Omental fat pad (tissue), 3 donors: ENCODE measurements at regions not wholly inside any gene's neighbourhood (a gene's known extent, or its start where the extent isn't known, plus 50 kb on each side); places are given as distances from the start of the nearest gene placed in this dataset.
A peak's percentile ranks its signal among the peaks of the same experiment; 100 is the strongest.
"Not testable (repeated sequence)": the region's sequence is repeated elsewhere in the genome, so short reads cannot be mapped to it uniquely, and the experiment has no call there.

Source experiments
- ATAC-seq: fragments of 150-250 bp; one replicate; pipeline ENCODE4 v1.9.1; 2016; ENCODE audit warnings: mild to moderate bottlenecking, moderate library complexity; ENCODE audit not compliant: low FRiP score
- DNase-seq: peaks from one replicate; pipeline ENCODE4 v3.0.0-alpha.2; 2019; ENCODE audit warnings: low spot score
- TF ChIP-seq, protein P1 (sequence below), 3 donors: fragments of 450-650 bp; IDR thresholded peaks; one replicate each; pipeline ENCODE4 v1.5.1; 2016 to 2017; ENCODE audit warnings: antibody characterized with exemption in 3 of 3, mild to moderate bottlenecking in 3 of 3, moderate library complexity in 2 of 3

DNA sequence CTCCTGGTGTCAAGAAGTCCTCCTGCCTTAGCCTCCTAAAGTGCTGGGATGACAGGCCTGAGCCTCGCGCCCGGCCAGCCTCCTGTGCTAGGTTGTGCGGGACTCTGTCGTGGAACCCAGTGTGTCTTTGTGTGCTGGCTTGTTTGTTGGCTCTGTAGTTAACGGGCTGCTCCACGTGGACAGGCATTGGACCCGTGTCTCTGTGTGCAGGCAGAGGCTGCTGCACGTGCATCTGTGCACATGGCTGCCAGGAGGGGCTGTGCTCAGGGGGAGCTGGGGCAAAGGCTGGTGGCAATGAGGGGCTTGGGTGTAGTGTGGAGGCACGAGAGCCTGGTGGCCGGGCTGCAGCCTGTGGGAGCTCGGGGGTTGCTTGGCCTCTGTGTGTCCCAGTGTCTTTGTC is 121.3 kb upstream of the ALDH3B2 start:
- DNase-seq (no peak), ATAC-seq (no peak)
- TF ChIP-seq, protein P1, sequence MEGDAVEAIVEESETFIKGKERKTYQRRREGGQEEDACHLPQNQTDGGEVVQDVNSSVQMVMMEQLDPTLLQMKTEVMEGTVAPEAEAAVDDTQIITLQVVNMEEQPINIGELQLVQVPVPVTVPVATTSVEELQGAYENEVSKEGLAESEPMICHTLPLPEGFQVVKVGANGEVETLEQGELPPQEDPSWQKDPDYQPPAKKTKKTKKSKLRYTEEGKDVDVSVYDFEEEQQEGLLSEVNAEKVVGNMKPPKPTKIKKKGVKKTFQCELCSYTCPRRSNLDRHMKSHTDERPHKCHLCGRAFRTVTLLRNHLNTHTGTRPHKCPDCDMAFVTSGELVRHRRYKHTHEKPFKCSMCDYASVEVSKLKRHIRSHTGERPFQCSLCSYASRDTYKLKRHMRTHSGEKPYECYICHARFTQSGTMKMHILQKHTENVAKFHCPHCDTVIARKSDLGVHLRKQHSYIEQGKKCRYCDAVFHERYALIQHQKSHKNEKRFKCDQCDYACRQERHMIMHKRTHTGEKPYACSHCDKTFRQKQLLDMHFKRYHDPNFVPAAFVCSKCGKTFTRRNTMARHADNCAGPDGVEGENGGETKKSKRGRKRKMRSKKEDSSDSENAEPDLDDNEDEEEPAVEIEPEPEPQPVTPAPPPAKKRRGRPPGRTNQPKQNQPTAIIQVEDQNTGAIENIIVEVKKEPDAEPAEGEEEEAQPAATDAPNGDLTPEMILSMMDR (IDR thresholded peaks at IDR 0.05) = no peak

DNA sequence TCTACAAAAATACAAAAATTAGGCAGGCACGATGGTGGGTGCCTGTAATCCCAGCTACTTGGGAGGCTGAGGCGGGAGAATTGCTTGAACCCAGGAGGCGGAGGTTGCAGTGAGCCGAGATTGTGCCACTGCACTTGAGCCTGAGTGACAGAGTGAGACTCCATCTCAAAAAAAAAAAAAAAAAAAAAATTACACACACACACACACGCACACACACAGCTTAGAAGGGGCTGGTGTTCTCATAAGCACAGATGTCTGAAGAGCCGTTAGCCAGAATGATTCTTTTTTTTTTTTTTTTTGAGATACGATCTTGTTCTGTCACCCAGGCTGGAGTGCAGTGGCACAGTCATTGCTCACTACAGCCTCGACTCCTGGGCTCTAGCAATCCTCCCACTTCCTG is 119.3 kb upstream of the ALDH3B2 start:
- ATAC-seq, DNase-seq: not testable (repeated sequence)

DNA sequence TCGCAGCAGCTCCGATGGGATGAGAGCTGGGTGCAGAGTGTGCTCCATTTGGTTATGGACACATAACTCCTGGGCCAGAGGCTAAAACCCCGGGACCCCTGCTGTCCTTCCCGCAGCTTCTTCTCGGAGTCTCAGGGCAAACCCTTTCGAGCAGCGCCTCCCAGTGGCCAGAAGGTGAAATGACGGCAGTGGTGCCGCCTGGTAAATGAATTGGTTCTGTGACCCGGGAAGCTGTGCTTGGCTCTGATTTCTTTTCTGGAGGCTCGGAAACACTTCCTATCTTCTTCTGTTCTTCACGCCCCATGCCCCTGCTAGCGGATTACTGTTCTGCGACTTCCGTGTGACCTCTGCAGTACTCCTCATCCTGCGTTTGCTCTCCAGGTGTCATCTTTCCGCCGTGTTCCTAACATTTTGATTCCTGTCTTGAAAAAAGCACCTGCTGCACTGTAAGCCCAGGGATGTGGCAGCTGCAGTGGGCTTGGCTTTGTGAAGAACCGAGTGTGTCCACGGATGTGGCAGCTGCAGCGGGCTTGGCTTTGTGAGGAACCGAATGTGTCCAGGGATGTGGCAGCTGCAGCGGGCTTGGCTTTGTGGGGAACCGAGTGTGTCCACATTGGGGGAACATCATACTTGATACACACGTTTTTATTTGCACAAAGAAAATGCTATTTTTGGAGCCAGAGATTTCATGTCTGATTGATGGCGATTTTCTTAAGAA is 118.0 kb upstream of the ALDH3B2 start:
- not testable (repeated sequence) for ATAC-seq, DNase-seq

DNA sequence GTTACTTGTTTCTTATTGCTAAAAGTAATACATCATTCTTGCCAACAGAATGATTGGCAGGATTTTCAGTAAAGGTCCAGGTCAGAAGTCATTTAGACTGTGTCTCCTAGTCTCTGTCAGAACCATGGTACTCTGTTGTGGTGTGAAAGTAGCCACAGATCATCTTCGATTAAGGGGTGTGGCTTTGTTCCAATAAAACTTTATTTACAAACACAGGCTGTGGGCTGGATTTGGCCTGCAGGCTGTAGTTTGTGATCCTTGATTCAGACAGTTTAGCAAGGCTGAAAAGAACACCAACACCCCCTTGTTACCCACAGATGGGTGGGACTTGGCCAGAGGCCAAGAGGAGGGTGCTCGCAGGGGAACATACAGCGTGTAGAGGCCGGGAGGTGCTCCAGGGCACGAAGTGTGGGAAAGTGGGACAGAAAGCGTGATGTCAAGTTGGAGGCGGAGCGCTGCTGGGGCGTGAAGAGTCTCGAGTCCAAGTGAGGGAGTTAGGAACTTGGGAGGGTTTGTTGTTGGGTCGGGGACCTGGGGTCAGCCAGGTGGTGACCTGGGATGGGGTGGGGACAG is 117.3 kb upstream of the ALDH3B2 start:
- not testable (repeated sequence) for ATAC-seq

DNA sequence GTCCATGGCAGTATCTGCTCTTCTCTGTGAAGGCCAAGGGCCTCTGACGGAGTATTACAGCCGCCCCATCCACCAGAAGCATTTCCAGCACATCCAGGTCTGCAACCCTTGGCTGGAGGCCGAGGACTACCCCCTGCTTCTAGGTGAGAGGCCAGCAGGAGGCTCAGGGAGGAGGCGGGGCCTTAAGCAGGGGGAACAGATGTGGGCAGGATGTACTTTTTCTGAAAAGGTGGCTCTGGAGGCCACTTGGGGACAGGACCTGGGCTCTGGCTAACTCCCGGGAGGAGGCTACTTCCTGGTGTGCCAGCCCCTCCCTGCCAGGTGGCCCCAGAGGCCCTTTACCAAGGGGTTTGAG is 113.9 kb upstream of the ALDH3B2 start:
- not testable (repeated sequence) for DNase-seq, ATAC-seq

More for the DNA sequence above, 117.3 kb upstream of the ALDH3B2 start:
- DNase-seq = not testable (repeated sequence)

DNA sequence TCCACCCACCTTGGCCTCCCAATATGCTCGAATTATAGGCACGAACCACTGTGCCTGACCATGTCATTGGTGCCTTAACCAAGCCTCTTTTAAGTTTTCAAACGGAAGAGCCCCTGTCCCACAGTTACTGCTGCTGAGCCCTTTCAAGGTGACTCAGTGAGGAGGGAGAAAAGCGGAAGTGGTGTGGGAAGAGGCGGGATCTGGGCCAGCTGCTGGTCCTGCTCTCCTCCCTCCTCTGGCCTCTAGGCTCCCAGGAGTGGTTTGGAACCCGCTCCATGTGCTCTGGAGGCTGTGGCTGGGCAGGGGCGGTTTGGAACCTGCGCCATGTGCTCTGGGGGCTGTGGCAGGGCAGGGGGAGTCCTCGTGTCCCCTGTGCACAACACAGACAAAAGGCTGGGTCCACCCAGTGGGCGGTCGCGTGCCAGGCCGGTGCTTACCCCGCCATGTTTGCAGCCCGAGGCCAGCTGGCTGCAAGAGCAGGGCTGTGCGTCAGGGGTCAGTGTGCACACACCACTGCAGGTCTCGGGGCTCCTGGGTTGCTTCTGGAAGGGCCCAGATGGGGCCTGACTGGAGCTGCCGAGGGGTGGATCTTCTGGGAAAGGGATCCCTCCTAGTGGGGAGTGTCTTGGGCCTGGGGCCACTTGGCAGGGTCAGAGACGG is 113.4 kb upstream of the ALDH3B2 start:
- not testable (repeated sequence) for ATAC-seq, DNase-seq

DNA sequence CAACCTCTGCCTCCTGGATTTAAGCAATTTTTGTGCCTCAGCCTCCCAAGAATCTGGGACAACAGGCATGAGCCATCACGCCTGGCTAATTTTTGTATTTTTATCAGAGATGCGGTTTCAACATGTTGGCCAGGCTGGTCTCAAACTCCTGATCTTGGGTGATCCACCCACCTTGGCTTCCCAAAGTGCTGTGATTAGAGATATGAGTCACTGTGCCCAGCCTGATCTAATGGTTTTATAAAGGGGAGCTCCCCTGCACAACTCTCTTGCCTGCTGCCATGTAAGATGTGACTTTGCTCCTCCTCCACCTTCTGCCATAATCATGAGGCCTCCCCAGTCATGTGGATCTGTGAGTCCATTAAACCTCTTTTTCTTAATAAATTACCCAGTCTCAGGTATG is 107.5 kb upstream of the ALDH3B2 start:
- not testable (repeated sequence) for DNase-seq, ATAC-seq

DNA sequence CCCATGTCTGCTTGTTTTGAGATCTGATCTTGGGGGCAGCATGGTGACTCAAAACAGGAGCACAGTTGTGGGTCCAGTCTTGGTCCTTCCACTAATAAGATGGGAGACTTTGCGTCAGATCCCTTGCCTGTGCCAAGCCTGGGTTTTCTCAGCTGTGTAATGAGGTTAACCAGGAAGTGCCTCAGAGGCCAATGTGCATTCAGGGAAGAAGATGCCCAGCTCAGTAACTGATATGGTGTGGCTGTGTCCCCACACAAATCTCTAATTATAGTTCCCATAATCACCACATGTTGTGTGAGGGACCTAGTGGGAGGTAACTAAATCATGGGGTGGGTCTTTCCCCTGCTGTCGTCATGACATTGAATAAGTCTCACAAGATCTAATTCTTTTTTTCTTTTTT is 107.1 kb upstream of the ALDH3B2 start:
- DNase-seq, ATAC-seq: not testable (repeated sequence)

DNA sequence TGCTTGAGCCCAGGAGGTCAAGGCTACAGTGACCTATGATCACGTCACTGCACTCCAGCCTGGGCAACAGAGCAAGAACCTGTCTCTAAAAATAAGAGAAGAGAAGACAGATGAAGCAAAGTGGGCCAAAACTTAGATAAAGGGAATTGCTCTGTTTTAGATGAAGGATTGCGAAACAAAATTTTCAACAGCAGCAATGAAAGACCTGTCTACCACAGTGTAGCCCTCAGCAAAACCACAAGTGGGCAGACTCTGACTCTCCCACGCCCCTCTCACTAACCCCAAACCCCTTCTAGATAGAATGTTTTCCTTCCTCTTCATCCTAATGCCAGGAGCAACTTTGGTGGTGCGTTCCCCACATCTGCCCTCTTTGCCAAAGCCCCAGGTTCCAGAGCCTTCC is 105.6 kb upstream of the ALDH3B2 start:
- TF ChIP-seq, protein P1 (IDR thresholded peaks at IDR 0.05) = no peak
- ATAC-seq (peak; percentile 69), DNase-seq (no peak)

DNA sequence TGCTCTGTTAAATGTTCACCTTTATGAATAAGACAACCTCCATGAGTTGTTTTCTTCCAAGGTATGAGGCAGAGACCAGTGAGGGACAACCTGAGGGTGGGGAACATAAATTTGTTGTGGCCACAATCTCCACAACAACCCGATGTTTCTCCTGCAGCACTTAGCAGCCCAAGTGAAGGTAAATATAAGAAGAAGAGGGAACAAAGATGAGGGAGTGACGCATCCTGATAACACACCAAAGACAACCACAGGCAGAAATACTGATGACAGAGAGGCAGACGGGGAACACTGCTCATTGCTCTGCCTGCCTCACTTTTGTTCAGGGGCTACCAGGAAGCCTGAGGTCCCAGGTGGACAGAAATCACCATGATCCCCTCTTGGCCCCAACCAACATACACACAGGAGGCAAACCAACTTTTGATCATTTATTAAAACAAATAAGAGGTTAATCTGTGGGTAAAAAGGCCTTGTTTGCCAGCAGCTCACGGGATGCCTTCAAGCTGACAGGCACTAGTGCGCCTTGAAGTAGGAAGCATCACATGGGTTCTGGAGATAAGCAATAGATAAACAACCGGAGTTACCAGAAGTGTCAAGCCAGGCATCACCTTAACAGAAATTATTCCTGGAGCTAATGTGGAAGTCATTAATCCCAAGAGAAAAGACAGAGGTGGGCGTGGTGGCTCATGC is 104.9 kb upstream of the ALDH3B2 start:
- ATAC-seq = peak; percentile 59

DNA sequence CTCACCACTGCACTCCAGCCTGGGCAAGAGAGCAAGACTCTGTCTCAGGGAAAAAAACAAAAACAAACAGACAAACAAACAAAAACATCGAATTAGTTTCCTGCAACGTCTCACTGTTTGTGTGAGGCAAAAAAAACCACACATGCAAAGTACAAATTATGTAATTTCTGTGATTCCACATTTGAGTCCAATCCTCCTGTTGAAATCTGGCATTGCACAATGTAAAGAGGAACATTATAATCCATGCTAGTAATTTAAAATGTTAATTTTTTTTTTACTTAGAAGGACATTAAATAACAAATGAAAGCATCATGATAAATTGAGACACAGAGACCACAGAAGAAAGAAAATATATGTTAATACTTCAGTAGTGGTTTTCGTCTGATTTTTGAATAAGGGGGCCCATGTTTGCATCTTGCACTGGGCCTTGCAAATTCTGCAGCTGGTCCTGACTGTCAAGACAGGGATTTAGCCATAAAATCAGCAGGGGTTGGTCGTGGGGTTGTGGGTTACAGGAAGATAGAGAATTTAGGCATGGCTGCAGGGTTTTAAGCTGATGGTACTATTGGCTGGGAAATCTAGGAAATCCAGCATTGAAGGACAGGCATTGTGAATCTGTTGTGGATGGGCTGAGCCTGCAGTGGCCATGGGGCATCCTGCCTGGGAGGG is 102.6 kb upstream of the ALDH3B2 start:
- TF ChIP-seq, protein P1 (IDR thresholded peaks at IDR 0.05) = no peak
- no peak for ATAC-seq

More for the DNA sequence above, 104.9 kb upstream of the ALDH3B2 start:
- not testable (repeated sequence) for DNase-seq

DNA sequence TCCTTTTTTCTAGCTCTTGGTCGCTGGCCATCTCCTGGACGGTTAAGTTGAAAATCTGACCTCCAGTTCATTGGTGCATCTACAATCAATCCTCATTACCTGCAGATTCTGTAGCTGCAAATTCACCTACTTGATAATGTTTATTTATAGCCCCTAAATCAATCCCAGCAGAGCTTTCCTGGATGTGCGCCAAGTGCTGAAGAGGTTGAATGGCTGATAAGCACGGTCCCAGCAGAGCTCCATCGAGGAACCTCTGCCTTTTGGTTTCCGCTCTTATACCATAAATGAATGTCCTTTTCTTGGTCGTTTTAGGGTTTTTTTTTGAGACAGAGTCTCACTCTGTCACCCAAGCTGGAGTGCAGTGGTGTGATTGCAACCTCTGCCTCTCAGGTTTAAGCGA is 99.8 kb upstream of the ALDH3B2 start:
- not testable (repeated sequence) for ATAC-seq

More for the DNA sequence above, 102.6 kb upstream of the ALDH3B2 start:
- no peak for DNase-seq

DNA sequence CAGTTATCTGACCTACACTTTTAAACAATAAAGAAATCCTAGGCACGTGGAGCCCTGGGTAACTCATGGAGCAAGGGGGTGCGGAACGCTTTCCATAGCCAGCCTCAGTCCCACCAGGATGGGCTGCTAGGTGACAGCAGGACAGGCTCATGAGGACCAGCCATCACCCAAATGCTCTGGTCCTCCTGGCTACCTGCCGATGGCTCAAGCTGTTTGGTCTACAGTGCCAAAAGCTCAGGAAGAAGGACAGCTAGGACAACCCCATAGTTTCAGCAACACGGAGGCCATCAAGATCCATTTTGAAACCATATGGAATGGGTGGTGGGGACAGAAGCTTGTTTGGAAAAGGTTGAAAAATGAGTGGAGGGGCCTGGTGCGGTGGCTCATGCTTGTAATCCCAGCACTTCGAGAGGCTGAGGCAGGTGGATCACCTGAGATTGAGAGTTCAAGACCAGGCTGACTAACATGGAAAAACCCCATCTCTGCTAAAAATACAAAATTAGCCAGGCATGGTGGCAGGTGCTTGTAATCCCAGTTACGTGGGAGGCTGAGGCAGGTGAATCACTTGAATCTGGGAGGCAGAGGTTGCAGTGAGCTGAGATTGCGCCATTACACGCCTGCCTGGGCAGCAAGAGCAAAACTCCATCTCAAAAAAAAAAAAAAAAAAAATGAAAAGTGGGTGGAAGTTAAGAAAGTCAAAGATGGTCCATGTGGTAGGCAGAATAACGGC is 93.7 kb upstream of the ALDH3B2 start:
- ATAC-seq, DNase-seq: not testable (repeated sequence)

More for the DNA sequence above, 99.8 kb upstream of the ALDH3B2 start:
- DNase-seq = not testable (repeated sequence)

DNA sequence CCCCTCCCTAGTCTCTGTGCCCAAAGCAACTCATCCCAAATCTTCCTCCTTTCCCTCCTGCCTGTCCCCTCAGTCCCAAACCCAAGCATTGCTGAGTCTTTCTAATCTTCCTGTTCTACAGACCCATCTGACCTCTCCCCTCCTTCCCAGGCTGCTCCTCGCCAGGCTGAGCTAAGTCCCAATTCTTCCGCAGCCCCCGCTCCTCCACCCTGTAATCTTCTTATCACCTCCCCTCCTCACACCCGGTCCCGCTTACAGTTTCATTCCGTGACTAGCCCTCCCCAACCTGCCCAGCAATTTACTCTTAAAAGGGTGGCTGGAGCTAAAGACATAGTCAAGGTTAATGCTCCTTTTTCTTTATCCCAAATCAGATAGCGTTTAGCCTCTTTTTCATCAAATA is 86.8 kb upstream of the ALDH3B2 start:
- ATAC-seq, DNase-seq: not testable (repeated sequence)
